ENCODE measurements at regions not wholly inside any gene's neighbourhood (a gene's known extent, or its start where the extent isn't known, plus 50 kb on each side); places are given as distances from the start of the nearest gene placed in this dataset.

GRCh38 chr2:18800240-18800971 is 211.0 kb upstream of the NT5C1B start:
- Histone ChIP-seq H3K27me3 (ENCODE audit: control insufficient read depth in 5 of 5, insufficient read depth in 4 of 5, low read length in 5 of 5) (peaks cover 0 to 4% (median 0%) of the 10 kb centered on the region in 5 donors), H3K4me3 (ENCODE audit: low read depth in 1 of 5, low read length in 5 of 5) (no peak overlapping the region), H3K36me3 (ENCODE audit: control insufficient read depth in 5 of 5, insufficient read depth in 5 of 5, low read length in 5 of 5) (no peaks in the 10 kb centered on the region), H3K9me3 (ENCODE audit: control insufficient read depth in 5 of 5, low read length in 5 of 5) (no peaks in the 10 kb centered on the region), H3K4me1 (ENCODE audit: control insufficient read depth in 5 of 5, insufficient read depth in 5 of 5, low read length in 5 of 5) (no peaks in the 10 kb centered on the region), H3K27ac (ENCODE audit: low read depth, low read length) (no peak overlapping the region), H3K9ac (ENCODE audit: low read length in 5 of 5) (no peak overlapping the region)

GRCh38 chr2:18799397-18799796 is 210.0 kb upstream of the NT5C1B start:
- H3K36me3 ChIP-seq (ENCODE audit: control insufficient read depth in 5 of 5, insufficient read depth in 5 of 5, low read length in 5 of 5), result no peaks in the 10 kb centered on the region

GRCh38 chr2:18797133-18797845 is 207.9 kb upstream of the NT5C1B start:
- Histone ChIP-seq H3K27ac (ENCODE audit: low read depth, low read length) (no peak overlapping the region), H3K27me3 (ENCODE audit: control insufficient read depth in 5 of 5, insufficient read depth in 4 of 5, low read length in 5 of 5) (no peaks in the 10 kb centered on the region), H3K4me1 (ENCODE audit: control insufficient read depth in 5 of 5, insufficient read depth in 5 of 5, low read length in 5 of 5) (peaks cover 0 to 9% (median 1%) of the 10 kb centered on the region in 5 donors), H3K4me3 (ENCODE audit: low read depth in 1 of 5, low read length in 5 of 5) (no peak overlapping the region), H3K9me3 (ENCODE audit: control insufficient read depth in 5 of 5, low read length in 5 of 5) (no peaks in the 10 kb centered on the region), H3K36me3 (ENCODE audit: control insufficient read depth in 5 of 5, insufficient read depth in 5 of 5, low read length in 5 of 5) (no peaks in the 10 kb centered on the region), H3K9ac (ENCODE audit: low read length in 5 of 5) (no peak overlapping the region)

More at GRCh38 chr2:18799397-18799796, 210.0 kb upstream of the NT5C1B start:
- Histone ChIP-seq H3K4me3 (ENCODE audit: low read depth in 1 of 5, low read length in 5 of 5) (no peak overlapping the region), H3K27ac (ENCODE audit: low read depth, low read length) (no peak overlapping the region), H3K9ac (ENCODE audit: low read length in 5 of 5) (no peak overlapping the region), H3K4me1 (ENCODE audit: control insufficient read depth in 5 of 5, insufficient read depth in 5 of 5, low read length in 5 of 5) (no peaks in the 10 kb centered on the region), H3K27me3 (ENCODE audit: control insufficient read depth in 5 of 5, insufficient read depth in 4 of 5, low read length in 5 of 5) (peaks cover 0 to 4% (median 0%) of the 10 kb centered on the region in 5 donors), H3K9me3 (ENCODE audit: control insufficient read depth in 5 of 5, low read length in 5 of 5) (no peaks in the 10 kb centered on the region)

GRCh38 chr2:18795906-18796305 is 206.5 kb upstream of the NT5C1B start:
- H3K4me3 ChIP-seq (ENCODE audit: low read depth in 1 of 5, low read length in 5 of 5), result no peak overlapping the region
- no peaks in the 10 kb centered on the region for H3K27me3 ChIP-seq (ENCODE audit: control insufficient read depth in 5 of 5, insufficient read depth in 4 of 5, low read length in 5 of 5)
- H3K36me3 ChIP-seq (ENCODE audit: control insufficient read depth in 5 of 5, insufficient read depth in 5 of 5, low read length in 5 of 5), result no peaks in the 10 kb centered on the region
- peaks cover 0 to 14% (median 4%) of the 10 kb centered on the region in 5 donors for H3K4me1 ChIP-seq (ENCODE audit: control insufficient read depth in 5 of 5, insufficient read depth in 5 of 5, low read length in 5 of 5)
- H3K27ac ChIP-seq (ENCODE audit: low read depth, low read length), result no peak overlapping the region
- H3K9ac ChIP-seq (ENCODE audit: low read length in 5 of 5), result no peak overlapping the region
- no peaks in the 10 kb centered on the region for H3K9me3 ChIP-seq (ENCODE audit: control insufficient read depth in 5 of 5, low read length in 5 of 5)

GRCh38 chr2:18792684-18793083 is 203.3 kb upstream of the NT5C1B start:
- Histone ChIP-seq H3K9me3 (ENCODE audit: control insufficient read depth in 5 of 5, low read length in 5 of 5) (no peaks in the 10 kb centered on the region), H3K27me3 (ENCODE audit: control insufficient read depth in 5 of 5, insufficient read depth in 4 of 5, low read length in 5 of 5) (no peaks in the 10 kb centered on the region), H3K36me3 (ENCODE audit: control insufficient read depth in 5 of 5, insufficient read depth in 5 of 5, low read length in 5 of 5) (no peaks in the 10 kb centered on the region), H3K4me1 (ENCODE audit: control insufficient read depth in 5 of 5, insufficient read depth in 5 of 5, low read length in 5 of 5) (peaks cover 0 to 14% (median 4%) of the 10 kb centered on the region in 5 donors), H3K27ac (ENCODE audit: low read depth, low read length) (no peak overlapping the region), H3K4me3 (ENCODE audit: low read depth in 1 of 5, low read length in 5 of 5) (no peak overlapping the region), H3K9ac (ENCODE audit: low read length in 5 of 5) (no peak overlapping the region)

GRCh38 chr2:18792226-18792629 is 202.9 kb upstream of the NT5C1B start:
- Histone ChIP-seq H3K9me3 (ENCODE audit: control insufficient read depth in 5 of 5, low read length in 5 of 5) (no peaks in the 10 kb centered on the region), H3K27me3 (ENCODE audit: control insufficient read depth in 5 of 5, insufficient read depth in 4 of 5, low read length in 5 of 5) (no peaks in the 10 kb centered on the region)

GRCh38 chr2:18791172-18791797 is 201.9 kb upstream of the NT5C1B start:
- Histone ChIP-seq H3K4me3 (ENCODE audit: low read depth in 1 of 5, low read length in 5 of 5) (no peak overlapping the region), H3K36me3 (ENCODE audit: control insufficient read depth in 5 of 5, insufficient read depth in 5 of 5, low read length in 5 of 5) (no peaks in the 10 kb centered on the region), H3K27me3 (ENCODE audit: control insufficient read depth in 5 of 5, insufficient read depth in 4 of 5, low read length in 5 of 5) (no peaks in the 10 kb centered on the region), H3K4me1 (ENCODE audit: control insufficient read depth in 5 of 5, insufficient read depth in 5 of 5, low read length in 5 of 5) (peaks cover 0 to 14% (median 4%) of the 10 kb centered on the region in 5 donors), H3K27ac (ENCODE audit: low read depth, low read length) (no peak overlapping the region), H3K9me3 (ENCODE audit: control insufficient read depth in 5 of 5, low read length in 5 of 5) (no peaks in the 10 kb centered on the region), H3K9ac (ENCODE audit: low read length in 5 of 5) (no peak overlapping the region)

More at GRCh38 chr2:18792226-18792629, 202.9 kb upstream of the NT5C1B start:
- Histone ChIP-seq H3K4me1 (ENCODE audit: control insufficient read depth in 5 of 5, insufficient read depth in 5 of 5, low read length in 5 of 5) (peaks cover 0 to 14% (median 4%) of the 10 kb centered on the region in 5 donors), H3K4me3 (ENCODE audit: low read depth in 1 of 5, low read length in 5 of 5) (no peak overlapping the region), H3K9ac (ENCODE audit: low read length in 5 of 5) (no peak overlapping the region), H3K36me3 (ENCODE audit: control insufficient read depth in 5 of 5, insufficient read depth in 5 of 5, low read length in 5 of 5) (no peaks in the 10 kb centered on the region), H3K27ac (ENCODE audit: low read depth, low read length) (no peak overlapping the region)

- Histone ChIP-seq H3K4me3 (ENCODE audit: low read depth in 1 of 5, low read length in 5 of 5) (no peak overlapping the region), H3K36me3 (ENCODE audit: control insufficient read depth in 5 of 5, insufficient read depth in 5 of 5, low read length in 5 of 5) (no peaks in the 10 kb centered on the region), H3K27ac (ENCODE audit: low read depth, low read length) (no peak overlapping the region), H3K4me1 (ENCODE audit: control insufficient read depth in 5 of 5, insufficient read depth in 5 of 5, low read length in 5 of 5) (peaks cover 0 to 14% (median 4%) of the 10 kb centered on the region in 5 donors), H3K27me3 (ENCODE audit: control insufficient read depth in 5 of 5, insufficient read depth in 4 of 5, low read length in 5 of 5) (no peaks in the 10 kb centered on the region), H3K9me3 (ENCODE audit: control insufficient read depth in 5 of 5, low read length in 5 of 5) (no peaks in the 10 kb centered on the region), H3K9ac (ENCODE audit: low read length in 5 of 5) (no peak overlapping the region)
Observed at GRCh38 chr2:18790509-18791171, 201.3 kb upstream of the NT5C1B start.

- Histone ChIP-seq H3K4me1 (ENCODE audit: control insufficient read depth in 5 of 5, insufficient read depth in 5 of 5, low read length in 5 of 5) (peaks cover 0 to 14% (median 4%) of the 10 kb centered on the region in 5 donors), H3K4me3 (ENCODE audit: low read depth in 1 of 5, low read length in 5 of 5) (no peak overlapping the region), H3K9me3 (ENCODE audit: control insufficient read depth in 5 of 5, low read length in 5 of 5) (no peaks in the 10 kb centered on the region), H3K27ac (ENCODE audit: low read depth, low read length) (no peak overlapping the region), H3K9ac (ENCODE audit: low read length in 5 of 5) (no peak overlapping the region), H3K27me3 (ENCODE audit: control insufficient read depth in 5 of 5, insufficient read depth in 4 of 5, low read length in 5 of 5) (no peaks in the 10 kb centered on the region), H3K36me3 (ENCODE audit: control insufficient read depth in 5 of 5, insufficient read depth in 5 of 5, low read length in 5 of 5) (no peaks in the 10 kb centered on the region)
Observed at GRCh38 chr2:18788592-18788991, 199.2 kb upstream of the NT5C1B start.

Measured in subcutaneous abdominal adipose tissue (tissue), 5 donors.